ENCODE measurements at regions not wholly inside any gene's neighbourhood (a gene's known extent, or its start where the extent isn't known, plus 50 kb on each side); places are given as distances from the start of the nearest gene placed in this dataset.

DNA sequence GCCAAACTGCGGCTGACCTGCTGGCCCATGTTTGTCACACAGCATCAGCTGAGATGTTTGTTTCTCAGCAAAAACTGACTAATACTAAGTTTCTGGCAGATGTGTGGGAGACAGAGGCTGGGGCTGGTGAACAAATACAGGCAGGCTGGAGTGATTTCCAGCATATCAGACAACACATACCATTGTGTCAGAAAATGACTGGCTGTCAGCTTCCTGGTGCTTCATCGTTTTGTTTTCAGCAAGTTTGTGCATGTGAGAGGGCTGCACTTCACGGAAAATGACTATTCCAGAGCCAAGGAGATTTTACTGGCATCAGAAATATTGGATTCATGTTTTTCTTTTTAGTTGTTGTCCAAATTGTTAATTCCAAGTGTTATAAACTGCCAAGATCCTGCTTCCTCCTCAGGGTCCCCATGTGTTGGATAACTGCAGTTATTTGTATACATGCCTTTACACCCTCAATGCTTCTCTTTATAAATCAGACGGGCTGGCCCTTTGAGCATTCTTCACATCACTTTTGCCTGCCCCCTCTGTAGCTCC is 145.7 kb downstream of the GALC start:
- Histone ChIP-seq H3K23ac (ENCODE audit: low read depth, low read length) (no peak overlapping the region), H2AK5ac (ENCODE audit: low read depth, low read length) (no peak overlapping the region), H4K8ac (ENCODE audit: low read depth in 2 of 2, low read length in 2 of 2) (no peak overlapping the region), H3K14ac (replicated peaks; ENCODE audit: low read depth, low read length) (no peak overlapping the region), H3K36me3 (ENCODE audit: control insufficient read depth, insufficient read depth, low read length) (no peaks in the 10 kb centered on the region), H2AFZ (replicated peaks; ENCODE audit: low read length, poor library complexity) (no peak overlapping the region), H3K27ac (ENCODE audit: insufficient read depth, low read length) (no peak overlapping the region), H3K9me3 (ENCODE audit: control insufficient read depth, insufficient read depth, low read length) (peaks cover 12% of the 10 kb centered on the region), H3K4me1 (ENCODE audit: control insufficient read depth, insufficient read depth, low read length) (no peaks in the 10 kb centered on the region), H3K4me2 (ENCODE audit: low read depth, low read length) (no peak overlapping the region), H3K27me3 (ENCODE audit: control insufficient read depth, insufficient read depth, low read length) (no peaks in the 10 kb centered on the region), H2BK15ac (ENCODE audit: low read depth, low read length) (no peak overlapping the region), H2AK9ac (replicated peaks; ENCODE audit: low read depth, low read length, poor library complexity) (no peak overlapping the region), H2BK5ac (ENCODE audit: low read depth, low read length, poor library complexity, severe bottlenecking) (no peak overlapping the region), H2BK120ac (ENCODE audit: low read depth, low read length) (no peak overlapping the region), H4K5ac (ENCODE audit: low read depth, low read length) (no peak overlapping the region), H2BK20ac (ENCODE audit: low read depth, low read length) (no peak overlapping the region), H3K4me3 (ENCODE audit: insufficient read depth, low read depth, low read length) (no peak overlapping the region), H3K4ac (ENCODE audit: low read depth, low read length) (no peak overlapping the region), H3K56ac (ENCODE audit: extremely low read depth, insufficient read depth, low read length) (no peak overlapping the region), H3K9ac (ENCODE audit: low read depth, low read length) (no peak overlapping the region), H3K79me1 (ENCODE audit: low read depth in 1 of 2, low read length in 2 of 2) (no peaks in the 10 kb centered on the region), H3K9me1 (ENCODE audit: insufficient read depth, low read length) (no peaks in the 10 kb centered on the region), H4K20me1 (ENCODE audit: insufficient read depth, low read length) (no peaks in the 10 kb centered on the region), H4K91ac (ENCODE audit: insufficient read depth, low read depth, low read length) (no peak overlapping the region), H3K18ac (ENCODE audit: low read depth, low read length) (no peak overlapping the region)
- intact Hi-C loops (cut with micrococcal nuclease) (no loop called here), dilution Hi-C loops (cut with HindIII; ENCODE audit: low sequenced_read_pairs, unreplicated experiment) (no loop called here), in situ Hi-C loops (cut with MboI; ENCODE audit: low sequenced_read_pairs) (no loop called here)
- ChIA-PET CTCF (no interaction called here), POLR2A (ENCODE audit: unreplicated experiment) (no interaction called here)
- TF ChIP-seq MAFK (IDR thresholded peaks at IDR 0.05; ENCODE audit: low read depth, low read length): no peak
- TF ChIP-seq POLR2A (IDR thresholded peaks at IDR 0.05; ENCODE audit: low read depth, low read length): no peak
- no peak for TF ChIP-seq FOS (IDR thresholded peaks at IDR 0.05; ENCODE audit: low read depth, low read length)
- TF ChIP-seq NFE2L2 (IDR thresholded peaks at IDR 0.05; ENCODE audit: low read depth, low read length): no peak
- BruUV-seq (replicated peaks): no TSS peak
- WGBS, 2 experiments (ENCODE audit: extremely low coverage in 2 of 2, insufficient read length in 1 of 2): no CpG with 5 or more reads among the region's 4 CpGs
- no peak for DNase-seq
- no peak for ATAC-seq (ENCODE audit: low read depth)

Data from IMR-90 (cell line).